Stimulated activated CD4-positive, alpha-beta T cell treated with anti-CD3 and anti-CD28 coated beads, Interleukin-1b, Interleukin-23, amount 100 ng/mL, for 4 hours (primary cell): ENCODE measurements at regions not wholly inside any gene's neighbourhood (a gene's known extent, or its start where the extent isn't known, plus 50 kb on each side); places are given as distances from the start of the nearest gene placed in this dataset.

ENCODE experiments used
- DNase-seq, 2 donors: peaks; one replicate each; pipeline ENCODE4 v3.0.0-alpha.2; 2020; ENCODE audit warnings: low read depth in 2 of 2

DNA sequence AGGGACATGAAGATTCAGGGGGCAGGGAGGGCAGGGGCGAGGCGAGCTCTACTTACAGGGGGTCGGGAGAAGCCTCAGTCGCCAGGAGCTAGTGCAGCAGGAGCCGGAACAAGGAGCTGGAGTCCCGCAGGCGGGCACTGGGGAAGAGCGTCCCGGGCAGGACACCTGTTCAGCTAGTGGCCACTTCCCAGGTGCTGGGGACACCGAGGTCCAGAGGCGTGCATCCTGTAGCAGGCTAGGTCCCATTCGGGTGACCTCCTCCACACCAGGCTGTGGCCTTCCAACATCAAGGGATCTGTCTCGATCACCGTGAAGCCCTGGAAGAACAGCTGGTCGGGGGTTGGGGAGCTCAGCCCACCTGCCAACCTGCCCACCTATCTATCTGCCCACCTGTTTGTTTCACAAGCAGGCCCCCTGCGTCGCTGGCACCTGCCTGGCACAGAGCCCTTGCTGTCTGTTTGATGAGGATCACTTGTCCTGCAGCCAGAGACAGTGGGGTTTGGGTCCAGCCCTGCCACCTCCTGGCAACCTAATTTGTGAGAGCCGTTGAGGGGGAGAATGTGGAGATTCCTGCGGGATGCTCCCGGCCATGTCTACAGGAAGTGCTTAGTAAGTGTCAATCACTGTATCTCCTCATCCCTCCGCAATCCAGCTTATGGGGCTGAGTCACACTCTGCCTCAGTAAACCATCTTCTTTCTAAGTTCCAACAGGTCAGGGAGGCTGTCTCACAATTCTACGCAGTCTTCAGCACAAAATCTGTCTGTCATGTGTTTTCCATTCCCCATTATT, 940.9 kb downstream of the BRD1 start:
- no peak for DNase-seq

DNA sequence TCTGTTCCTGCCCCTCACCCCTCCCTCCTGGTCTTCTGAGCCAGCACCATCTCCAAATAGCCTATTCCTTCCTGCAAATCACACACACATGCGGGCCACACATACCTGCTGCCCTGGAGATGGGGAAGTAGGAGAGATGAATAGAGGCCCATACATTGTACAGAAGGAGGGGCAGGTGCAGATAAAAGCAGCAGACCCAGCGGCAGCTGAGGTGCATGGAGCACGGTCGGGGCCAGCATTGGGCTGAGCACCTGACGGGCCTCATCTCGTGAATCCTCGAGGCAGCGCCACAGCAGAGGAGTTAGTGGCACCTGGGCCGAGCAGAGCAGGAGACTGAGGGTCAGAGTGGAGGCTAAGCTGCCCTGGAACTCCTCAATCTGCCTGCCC, 941.8 kb downstream of the BRD1 start:
- no peak for DNase-seq

DNA sequence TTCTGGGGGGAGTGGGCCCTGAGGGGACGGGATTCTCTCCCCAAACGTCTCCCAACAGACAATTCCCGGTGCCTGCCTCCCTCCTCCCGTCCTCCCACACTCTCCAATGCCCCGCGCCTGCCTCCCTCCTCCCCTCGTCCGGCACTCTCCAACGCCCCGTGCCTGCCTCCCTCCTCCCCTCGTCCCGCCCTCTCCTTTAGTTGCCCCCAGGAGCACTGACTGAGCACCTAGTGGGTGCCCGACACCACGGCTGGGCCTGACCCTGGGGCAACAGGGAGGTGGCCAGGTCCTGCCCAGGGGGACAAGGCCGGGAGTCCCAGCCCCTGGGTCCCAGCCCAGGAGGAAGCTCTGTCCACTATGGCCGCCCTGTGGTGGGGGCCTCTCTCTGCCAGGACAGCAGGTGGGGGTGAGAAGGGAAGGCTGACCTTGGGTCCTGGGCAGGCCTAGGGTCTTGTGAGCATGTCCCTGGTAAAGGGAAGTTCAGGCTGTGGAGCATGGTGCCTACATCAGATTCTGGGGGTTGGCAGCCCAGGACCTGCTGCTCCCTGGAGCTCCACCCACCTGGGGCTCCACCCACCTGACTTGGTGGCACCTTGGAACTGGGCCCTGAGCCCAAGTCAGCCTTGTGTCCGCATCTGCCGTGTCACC, 942.3 kb downstream of the BRD1 start:
- no peak for DNase-seq

DNA sequence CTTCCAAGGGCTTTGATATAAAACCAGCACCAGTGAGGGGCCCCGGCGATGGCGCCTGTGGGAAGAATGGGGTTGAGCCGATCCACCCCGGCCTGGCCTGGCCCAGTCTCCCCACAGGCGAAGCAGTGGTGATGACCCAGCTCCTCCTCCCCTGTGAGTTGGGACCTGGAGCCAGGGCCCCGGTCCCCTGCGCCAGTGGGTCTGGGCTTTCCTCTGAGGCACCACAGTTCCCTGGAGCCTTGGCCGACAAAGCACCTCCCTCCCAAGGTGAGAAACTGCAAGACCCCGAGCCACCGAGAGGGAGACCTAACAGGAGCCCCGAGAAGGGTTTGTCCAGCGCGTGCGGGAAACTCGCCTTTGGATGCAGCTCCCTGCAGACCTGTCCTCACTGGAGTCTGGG, 942.9 kb downstream of the BRD1 start:
- no peak for DNase-seq

DNA sequence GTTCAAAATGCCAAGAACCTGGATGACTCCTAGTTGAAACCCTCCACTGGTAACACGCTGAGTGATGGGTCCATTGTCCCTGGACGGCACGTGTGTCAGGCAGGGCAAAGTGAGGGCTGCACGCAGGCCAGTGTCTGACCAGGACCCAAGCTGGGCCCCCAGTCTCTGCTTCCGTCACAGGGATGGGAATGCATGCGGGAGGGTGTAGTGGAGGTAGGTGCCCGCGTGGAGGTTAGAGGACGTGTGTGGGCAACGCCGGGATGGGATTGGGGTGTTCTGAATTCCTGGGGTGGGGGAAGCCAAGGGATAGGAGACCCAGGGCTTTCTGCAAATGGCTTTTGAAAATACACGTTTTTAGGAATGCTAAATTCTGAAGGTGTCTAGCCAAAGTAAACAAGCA, 943.3 kb downstream of the BRD1 start:
- DNase-seq: no peak

DNA sequence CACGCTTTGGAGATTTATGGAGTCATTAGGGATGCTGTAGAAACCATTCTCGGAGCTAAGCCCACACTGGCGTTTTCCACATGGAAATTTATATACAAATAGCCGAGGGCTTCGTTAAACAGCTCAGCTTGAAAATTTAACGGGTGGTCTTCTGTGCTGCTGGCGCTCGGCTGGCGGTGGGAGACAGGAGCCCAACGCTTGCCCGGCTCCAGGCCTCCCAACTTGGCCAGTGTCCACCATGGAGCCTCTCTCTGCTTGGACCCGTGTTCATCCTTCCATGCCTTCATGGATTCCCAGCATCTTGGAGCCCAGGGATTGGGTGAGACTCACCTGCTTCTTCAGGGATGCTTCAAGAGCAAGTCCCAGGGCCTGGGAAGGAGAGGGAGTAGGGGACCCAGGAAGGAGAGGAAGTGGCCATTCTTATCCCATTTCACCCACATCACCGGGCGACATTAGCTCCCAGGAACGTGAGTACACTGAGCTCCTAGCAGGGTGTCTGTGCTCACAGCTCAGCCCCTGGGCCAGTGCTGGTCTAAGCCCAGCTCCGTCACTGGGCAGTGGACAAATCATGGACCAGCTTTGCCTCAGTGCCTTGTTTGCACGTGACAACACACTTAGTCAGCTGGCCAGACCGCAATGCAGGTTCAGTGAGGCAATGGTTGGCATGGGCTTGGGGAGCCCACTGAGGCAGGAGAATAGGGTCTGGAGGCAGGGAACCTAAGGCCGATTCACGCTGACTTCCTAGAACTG, 944.3 kb downstream of the BRD1 start:
- no peak for DNase-seq

DNA sequence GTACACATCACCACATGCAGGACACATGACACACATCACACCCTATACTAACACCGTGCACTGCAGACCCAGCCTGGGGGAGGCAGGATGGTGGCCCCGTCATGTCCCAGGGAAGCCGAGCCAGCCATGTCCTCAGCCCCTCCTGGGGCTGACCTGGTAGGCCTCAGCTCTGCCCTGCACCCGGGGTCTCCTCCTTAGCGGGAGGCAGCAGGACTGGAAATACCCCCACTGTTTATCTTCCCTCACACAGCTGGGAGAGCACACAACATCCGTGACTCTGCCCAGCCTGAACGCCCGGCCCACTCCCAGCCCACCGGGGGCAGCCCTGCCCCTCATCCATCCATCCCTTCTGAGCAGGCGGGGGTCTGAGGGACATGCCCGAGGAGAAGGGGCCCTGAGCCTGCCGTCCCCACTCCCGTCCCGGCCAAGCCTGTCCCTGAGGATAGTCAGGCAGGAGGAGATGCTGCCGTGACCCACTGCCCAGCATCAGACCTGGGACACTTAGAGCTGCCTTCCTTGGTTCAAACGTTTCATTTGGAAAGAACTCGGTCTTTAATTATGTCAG, 945.0 kb downstream of the BRD1 start:
- no peak for DNase-seq

DNA sequence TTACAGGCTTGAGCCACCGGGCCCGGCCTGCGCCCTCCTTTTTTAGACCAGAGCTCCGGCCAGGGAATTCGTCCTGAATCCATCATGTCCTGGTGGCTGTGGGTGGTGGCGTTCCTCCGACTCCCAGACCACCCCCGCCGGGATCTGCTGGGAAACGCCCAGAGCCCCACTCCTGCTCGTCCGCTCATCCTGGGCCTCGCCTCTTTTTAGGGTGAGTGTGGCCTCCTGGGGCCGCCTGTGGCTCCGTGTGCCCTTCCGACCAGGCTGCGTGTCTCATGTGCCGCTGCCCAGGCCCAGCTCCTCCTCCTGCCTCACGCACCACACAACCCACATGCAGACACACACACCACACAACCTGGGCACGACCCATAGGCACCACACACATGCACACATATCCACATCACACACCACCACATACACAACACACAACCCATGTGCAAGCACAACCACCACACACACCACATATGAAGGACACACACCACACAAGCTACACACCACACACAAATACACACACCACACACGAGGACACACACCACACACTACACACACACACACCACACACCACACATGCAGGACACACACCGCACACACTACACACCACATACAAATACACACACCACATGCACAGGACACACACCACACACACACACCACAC, 946.2 kb downstream of the BRD1 start:
- no peak for DNase-seq

DNA sequence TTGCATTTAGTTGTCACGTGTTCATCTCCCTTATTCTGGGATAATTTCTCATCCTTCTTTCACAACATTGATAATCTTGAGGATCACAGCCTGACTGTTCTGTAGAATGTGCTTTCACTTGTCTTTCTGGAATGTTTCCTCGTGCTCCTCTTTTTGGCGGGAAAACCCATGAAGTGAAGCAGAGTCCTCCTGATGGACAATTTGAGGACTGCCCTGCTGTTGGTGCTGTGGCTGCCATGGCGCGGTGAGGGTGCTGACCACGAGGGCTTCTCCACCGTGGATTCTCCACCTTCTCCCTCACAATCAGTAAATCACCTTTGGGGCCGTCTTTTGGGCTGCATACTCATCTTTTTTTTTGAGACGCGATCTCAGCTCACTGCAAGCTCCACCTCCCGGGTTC, 946.9 kb downstream of the BRD1 start:
- DNase-seq: no peak

DNA sequence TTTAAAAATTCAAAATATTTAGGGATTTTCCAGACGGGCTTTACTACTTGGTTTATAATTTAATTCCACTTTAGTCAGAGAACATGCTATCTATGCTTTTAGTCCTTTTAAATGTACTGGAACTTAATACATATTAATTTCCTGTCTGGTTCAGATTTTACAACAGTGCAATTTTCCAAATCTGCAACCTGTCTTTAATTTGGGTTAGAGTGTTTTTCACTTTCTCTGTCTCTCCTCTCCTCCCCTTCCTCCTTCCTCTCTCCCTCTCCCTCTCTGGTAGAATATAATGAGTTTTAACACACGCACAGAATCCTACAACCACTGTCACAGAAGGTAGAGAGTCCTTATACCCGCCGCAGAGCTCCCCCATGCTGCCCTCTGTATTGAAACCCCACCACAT, 950.7 kb downstream of the BRD1 start:
- DNase-seq: no peak

DNA sequence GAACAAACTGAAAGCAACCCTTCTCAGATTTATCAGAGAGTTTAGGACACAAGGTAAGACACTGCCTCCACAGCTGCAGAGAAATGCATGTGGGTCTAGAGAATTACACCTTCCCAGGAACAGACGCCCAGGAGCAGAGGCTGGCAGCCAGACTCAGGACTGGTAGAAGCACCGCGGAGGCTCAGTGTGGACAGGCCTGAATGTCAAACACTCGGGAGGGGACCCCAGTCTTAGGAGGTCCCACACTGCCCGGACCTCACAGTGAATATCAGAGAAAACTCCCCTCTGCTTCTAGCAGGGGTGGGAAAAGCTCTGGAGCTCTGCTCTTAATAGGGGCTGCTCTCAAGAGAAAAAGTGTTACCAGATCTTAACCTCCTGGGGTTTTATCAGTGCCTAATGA, 952.7 kb downstream of the BRD1 start:
- no peak for DNase-seq

DNA sequence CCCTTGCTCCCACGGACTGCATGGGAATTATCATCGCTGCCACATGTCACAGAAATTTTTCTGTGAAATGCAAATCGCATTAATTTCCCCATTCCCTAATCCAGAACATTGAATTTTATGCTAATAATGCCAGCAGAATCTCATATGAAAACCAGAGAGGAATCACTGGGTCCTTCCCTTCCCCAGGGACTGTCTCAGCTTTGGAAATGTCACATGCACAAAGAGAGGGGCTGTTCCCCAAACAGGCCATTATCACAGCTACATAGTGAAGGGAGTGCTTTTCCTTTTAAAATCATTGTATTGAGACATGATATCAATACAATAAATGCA, 954.5 kb downstream of the BRD1 start:
- no peak for DNase-seq

DNA sequence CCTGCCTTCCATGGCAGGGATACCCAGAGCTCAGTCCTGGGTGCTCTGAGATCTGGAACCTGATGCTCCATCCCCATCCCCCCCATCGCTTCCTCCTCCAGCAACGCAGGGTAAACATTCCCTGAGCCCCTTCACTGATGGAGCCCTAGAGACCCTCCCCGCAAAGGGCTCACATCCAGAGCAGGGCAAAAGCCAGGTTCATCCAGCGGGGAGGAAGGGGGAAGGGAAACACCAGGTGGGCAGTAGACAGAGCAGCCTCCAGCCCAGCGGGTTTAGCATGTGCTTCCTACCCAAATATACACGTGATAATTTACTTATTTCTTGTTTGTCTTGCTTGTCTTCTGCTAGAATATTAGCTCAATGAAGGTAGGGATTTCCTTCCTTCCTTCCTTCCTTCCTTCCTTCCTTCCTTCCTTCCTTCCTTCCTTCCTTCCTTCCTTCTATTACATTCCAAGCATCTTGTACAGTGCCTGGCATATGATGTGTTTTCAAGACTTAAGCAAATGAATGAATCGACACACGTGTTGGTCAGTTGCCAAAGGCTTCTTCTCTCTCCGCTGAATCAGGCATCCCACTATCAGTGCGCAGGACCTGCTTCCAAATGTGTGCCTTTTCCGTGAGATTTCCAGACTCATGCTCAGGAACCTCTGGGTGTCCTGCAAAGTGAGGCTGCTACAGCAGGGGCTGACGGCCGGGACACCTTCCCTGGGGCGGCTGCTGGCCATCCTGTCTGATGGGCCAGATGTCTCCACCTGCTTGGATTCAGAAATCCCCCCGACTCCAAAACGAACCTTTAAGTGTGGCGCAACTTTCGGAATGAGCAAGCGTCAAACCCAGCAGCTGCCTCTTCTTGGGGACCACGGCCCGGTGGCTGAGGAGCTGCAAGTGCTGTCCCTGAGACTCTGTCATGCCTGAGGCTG, 955.1 kb downstream of the BRD1 start:
- no peak for DNase-seq

DNA sequence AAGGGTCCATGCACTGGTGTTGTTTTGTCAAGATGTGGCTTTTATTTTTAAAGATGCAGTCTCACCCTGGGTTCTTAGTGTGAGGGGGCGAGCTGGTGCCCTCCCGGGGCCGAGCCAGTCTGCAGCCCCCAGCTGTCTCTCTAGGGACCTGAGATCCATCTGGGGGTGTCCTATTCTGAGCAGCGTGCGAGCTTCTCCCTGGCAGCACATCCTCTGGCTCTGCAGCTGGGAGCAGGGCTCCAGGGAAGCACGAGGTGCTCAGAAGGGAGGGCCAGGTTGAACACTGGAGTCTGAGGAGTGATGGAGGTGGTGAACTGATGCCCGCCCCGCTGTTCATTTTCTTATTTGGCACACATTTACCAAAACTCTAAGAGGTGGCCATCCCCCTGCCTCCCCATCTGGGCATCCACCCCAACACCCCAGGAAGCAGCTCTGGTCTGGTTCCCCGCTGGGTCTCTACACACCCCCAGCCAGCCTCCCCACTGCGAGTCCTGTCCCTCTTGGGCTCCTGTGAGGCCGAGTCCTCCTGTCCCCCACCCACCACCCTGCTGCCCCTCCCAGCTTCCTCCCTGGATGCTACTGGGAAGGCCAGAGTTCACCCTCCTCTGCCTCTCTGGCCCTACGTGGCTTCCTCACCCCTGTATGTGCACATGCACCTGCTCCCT, 956.4 kb downstream of the BRD1 start:
- DNase-seq: no peak

DNA sequence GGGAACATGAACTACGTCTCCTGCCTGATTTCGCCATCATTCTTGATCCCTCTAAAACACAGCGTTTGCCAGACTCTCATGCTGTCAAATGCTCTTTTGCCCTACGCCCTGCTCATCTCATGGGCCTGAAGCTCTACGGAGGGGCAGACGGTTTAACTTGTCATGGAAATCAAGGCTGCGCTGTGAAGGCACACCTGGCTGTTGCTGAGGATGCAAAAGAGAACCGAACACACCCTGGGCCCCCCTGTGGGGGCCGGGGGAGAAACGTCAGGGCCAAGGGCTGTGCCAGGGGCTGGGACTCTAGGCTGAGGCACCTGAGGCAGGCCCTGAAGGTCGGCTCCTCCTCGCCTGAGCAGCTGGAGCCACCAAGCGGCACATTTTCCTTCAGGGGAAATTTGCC, 957.2 kb downstream of the BRD1 start:
- DNase-seq: no peak

DNA sequence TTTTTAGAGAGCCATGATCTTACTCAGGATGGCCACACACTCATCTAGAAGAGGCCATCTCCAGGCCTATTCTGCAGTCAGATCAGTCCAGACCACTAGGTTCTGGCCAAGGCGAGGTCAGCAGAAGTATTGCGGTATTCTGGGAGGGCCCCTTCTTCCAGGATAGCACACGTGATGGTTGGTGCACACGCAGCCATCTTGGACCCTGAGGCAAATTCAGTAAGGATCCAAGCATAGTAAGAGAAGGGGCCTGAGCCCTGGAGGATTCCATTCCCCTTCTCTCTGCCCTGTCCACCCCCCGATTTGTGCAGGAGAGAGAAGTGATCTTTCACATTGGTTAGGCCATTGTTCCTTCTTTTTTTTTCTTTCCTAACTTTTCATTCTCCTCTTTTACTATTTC, 957.9 kb downstream of the BRD1 start:
- DNase-seq: no peak

DNA sequence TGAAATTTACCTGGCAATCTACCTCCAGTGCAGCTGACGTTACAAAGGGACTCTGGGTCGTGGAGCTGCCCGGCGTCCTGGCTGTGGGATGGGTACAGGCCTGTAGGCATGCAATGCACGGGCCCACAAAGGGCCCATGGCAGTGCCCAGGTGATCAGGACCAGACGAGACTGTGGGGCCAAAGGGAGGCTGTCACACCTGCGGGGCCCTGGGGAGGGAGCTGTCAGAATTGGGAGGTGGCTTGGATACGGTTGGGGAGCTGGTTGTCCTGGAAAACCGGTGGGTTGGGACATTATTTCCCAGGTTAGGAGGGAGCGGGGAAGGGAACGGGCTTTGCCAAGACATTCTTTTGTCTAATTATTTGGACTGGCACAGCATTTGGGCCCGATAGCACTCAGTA, 958.5 kb downstream of the BRD1 start:
- no peak for DNase-seq

DNA sequence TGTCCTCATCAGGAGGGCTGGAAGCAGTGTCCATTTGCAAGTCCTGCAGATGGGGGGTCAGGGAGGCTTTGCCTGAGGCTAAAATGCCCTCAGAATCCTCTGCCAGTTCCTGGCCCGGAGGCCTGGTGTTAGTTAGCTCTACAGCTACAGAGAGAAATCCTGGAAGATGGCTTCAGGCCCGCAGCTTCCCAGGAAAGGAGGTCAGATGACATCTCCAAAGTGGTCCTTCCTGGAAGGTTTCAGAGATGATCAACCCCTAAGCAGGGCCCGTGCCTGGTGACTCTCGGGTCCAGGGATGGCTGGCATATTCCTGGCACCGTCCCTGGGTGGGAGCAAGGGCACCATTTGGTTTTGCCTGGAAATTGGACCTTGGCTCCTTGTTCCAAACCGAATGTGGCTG, 959.1 kb downstream of the BRD1 start:
- no peak for DNase-seq

DNA sequence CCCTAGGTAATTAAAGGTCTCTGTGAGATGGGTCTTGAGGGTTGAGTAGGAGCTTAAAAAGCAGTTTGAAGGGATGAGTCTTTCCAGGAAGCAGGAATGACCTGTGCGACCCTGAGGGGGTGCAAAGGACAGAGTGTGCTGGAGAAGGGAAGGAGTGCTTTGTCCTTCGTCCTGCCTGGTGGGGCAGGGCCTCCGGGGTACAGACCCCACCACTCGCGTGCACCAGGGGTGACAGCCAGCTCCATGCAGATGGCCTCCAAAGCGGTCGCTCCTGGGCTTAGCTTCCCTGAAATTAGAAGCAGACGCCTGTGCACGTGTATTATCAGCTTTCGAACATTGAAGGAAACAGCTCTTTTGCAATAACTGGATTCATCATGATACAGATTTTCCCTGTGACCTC, 959.8 kb downstream of the BRD1 start:
- DNase-seq: no peak

DNA sequence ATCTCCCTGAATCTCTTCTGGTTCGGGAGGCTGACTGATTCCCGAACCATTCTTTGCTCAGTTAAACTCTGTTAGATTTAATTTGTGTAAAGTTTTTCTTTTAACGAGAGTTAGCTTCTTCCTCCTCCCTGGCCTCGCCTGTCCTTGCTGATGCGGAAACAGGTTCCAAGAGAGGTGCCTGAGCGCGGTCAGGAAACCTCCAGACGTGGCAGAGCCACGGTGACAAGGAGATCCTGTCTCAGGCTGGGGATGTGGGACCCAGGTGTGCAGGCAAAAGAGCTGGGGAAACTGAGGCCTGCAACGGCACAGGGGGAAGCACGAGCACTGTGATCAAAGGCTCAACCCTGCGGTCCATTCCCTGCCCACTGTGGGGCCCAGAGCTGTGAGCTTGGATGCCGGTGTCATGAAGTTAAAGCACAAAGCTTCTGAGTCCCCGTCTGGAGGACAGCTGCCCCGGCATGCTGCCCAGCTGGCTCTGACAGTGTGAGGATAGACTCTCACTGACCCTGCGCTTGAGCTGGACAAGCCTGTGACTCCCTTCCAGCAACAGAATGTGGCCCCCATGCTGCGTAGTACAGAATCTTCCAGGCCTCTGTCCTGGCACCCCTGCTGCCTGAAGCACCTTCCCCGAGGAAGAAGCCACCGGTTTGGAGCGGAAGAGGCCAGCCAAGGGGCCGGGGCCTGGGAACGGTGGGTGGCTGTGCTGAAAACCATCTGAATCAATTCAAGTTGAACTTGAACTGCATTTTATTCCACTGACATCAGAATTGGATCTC, 960.6 kb downstream of the BRD1 start:
- DNase-seq: no peak
